HG03196 (cell line): ENCODE measurements at regions not wholly inside any gene's neighbourhood (a gene's known extent, or its start where the extent isn't known, plus 50 kb on each side); places are given as distances from the start of the nearest gene placed in this dataset.

Experiments used
- ATAC-seq: cut with Tn5 transposase; IDR thresholded peaks from one replicate; pipeline ENCODE4 v1.9.1; 2021; ENCODE audit not compliant: unreplicated experiment

- no peak for ATAC-seq
Observed at GRCh38 chr12:85733221-85733840, 102.9 kb downstream of the RASSF9 start.

- ATAC-seq, result no peak
Observed at GRCh38 chr12:85733984-85734383, 102.2 kb downstream of the RASSF9 start.

- ATAC-seq, result no peak
Observed at GRCh38 chr12:85740186-85740585, 96.0 kb downstream of the RASSF9 start.

- no peak for ATAC-seq
Observed at GRCh38 chr12:85741046-85741445, 95.2 kb downstream of the RASSF9 start.

GRCh38 chr12:85747941-85748495 is 88.2 kb downstream of the RASSF9 start:
- ATAC-seq, result no peak
